COLO668 (cell line): ENCODE measurements at regions not wholly inside any gene's neighbourhood (a gene's known extent, or its start where the extent isn't known, plus 50 kb on each side); places are given as distances from the start of the nearest gene placed in this dataset.
"Not testable (repeated sequence)": the region's sequence is repeated elsewhere in the genome, so short reads cannot be mapped to it uniquely, and the experiment has no call there.

Source experiments
- DNase-seq: peaks from one replicate; lab custom pipeline; 2025; ENCODE audit not compliant: unreplicated experiment; lab: John Stamatoyannopoulos, UW

GRCh38 chr6:133099573-133099972, 141.6 kb upstream of the EYA4 start:
- DNase-seq, result no peak

- no peak for DNase-seq
Measured at GRCh38 chr6:133100865-133101264, 140.3 kb upstream of the EYA4 start.

- DNase-seq, result no peak
Measured at GRCh38 chr6:133101790-133102189, 139.4 kb upstream of the EYA4 start.

GRCh38 chr6:133106934-133107333, 134.2 kb upstream of the EYA4 start:
- DNase-seq, result no peak

- no peak for DNase-seq
Measured at GRCh38 chr6:133108419-133108818, 132.7 kb upstream of the EYA4 start.

- DNase-seq, result no peak
Measured at GRCh38 chr6:133114973-133115372, 126.2 kb upstream of the EYA4 start.

- DNase-seq, result no peak
Measured at GRCh38 chr6:133115946-133116345, 125.2 kb upstream of the EYA4 start.

GRCh38 chr6:133128191-133128590, 113.0 kb upstream of the EYA4 start:
- DNase-seq, result no peak

- no peak for DNase-seq
Measured at GRCh38 chr6:133129556-133129955, 111.6 kb upstream of the EYA4 start.

GRCh38 chr6:133130863-133131262, 110.3 kb upstream of the EYA4 start:
- no peak for DNase-seq

- DNase-seq, result no peak
Measured at GRCh38 chr6:133131621-133132465, 109.3 kb upstream of the EYA4 start.

GRCh38 chr6:133132466-133132971, 108.6 kb upstream of the EYA4 start:
- no peak for DNase-seq

GRCh38 chr6:133136177-133136880, 104.8 kb upstream of the EYA4 start:
- DNase-seq, result no peak

GRCh38 chr6:133147470-133148184, 93.5 kb upstream of the EYA4 start:
- DNase-seq, result not testable (repeated sequence)

- no peak for DNase-seq
Measured at GRCh38 chr6:133156689-133157088, 84.5 kb upstream of the EYA4 start.

- DNase-seq, result no peak
Measured at GRCh38 chr6:133157995-133158394, 83.2 kb upstream of the EYA4 start.

- DNase-seq, result no peak
Measured at GRCh38 chr6:133159255-133159795, 81.8 kb upstream of the EYA4 start.

- DNase-seq, result no peak
Measured at GRCh38 chr6:133160536-133160935, 80.6 kb upstream of the EYA4 start.

- no peak for DNase-seq
Measured at GRCh38 chr6:133165235-133165634, 75.9 kb upstream of the EYA4 start.

- no peak for DNase-seq
Measured at GRCh38 chr6:133166766-133167165, 74.4 kb upstream of the EYA4 start.

- DNase-seq, result no peak
Measured at GRCh38 chr6:133169901-133170300, 71.3 kb upstream of the EYA4 start.
